CD4-positive, alpha-beta T cell treated with Interleukin-6 for 4 hours (primary cell): ENCODE measurements at regions not wholly inside any gene's neighbourhood (a gene's known extent, or its start where the extent isn't known, plus 50 kb on each side); places are given as distances from the start of the nearest gene placed in this dataset.

ENCODE experiments used
- DNase-seq: peaks from one replicate; pipeline ENCODE4 v3.0.0-alpha.2; 2020; ENCODE audit warnings: mixed read lengths

DNA sequence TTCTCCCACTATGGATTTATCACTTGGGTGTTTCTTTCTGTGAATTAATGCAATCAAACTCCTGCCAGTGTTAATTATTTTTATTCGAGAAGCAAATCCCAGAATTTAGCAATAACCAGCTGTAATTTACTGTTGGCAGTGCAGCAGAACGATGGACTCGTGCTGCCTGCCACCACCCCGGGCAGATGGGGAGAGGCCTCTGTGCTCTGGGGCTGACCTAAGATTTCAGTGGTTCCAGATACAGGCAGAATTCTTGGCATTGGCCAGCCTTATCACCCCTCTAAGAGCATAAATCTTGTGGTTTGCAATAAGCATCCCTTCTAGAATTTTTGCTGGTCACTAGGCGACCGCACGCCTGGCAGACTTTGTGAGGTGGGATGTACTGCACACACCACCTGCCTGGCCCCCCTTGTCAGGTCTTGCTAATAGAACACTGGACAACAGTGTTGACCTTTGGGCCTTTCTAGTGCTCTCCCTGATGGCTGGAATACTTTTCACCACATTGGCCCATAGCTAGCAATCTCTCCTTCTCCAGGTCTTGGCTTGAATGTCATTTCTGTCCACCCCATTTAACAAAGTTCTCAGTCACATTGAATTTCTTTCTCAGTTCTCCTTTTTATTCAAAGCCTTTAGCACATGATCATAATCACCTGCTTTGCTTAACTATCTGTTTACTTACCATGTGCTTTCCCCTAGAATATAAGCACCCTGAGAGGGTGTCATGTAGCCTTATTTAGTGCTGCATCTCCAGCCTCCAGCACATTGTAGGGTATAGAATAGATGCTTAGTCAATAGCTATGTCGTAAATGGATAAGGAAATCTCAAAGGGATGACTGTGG lies 122.1 kb upstream of the DYNLRB2 start:
- DNase-seq, result no peak

DNA sequence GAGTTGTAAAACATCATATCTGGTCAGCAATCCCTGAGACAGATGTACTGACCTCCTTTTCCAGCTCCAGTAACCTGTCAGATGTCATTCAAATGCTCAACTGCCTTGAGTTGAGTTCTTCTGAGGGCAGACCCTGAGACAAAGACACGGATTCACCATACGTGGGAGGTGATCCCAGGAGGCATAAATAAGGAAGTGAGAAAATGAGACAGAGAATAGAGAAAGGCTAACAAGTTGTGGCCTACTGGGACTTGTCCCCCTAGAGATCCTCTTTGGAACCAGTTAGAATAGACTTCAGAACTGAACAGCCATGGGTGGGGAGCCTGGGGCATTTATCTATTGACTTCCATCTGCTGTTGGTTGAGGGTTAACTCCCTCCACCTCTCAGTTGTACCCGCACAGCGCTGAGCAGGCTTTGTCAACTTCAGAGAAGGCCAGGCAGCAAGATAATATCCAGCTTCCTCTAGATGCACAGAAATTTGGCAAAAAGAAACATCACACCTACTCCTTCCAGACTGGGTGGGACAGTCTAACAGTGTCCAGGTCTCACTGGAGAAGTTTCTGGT lies 123.0 kb upstream of the DYNLRB2 start:
- no peak for DNase-seq

DNA sequence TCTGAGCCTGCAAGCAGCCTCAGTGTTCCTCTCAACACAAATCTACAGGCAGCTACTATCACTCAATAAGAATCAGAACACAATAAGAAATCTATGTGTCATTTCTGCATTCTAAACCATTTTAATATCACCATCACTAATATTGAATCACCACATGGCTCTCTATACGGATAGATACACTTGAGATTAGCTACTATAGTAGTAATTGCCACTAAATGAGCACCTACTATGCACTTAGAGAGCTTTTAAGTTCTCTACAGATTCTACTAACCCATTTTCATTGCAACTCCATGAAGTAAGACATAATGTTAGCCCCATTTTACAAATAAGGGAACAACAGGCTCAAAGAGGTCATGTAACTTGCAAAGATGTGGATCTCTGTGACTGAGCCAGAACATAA lies 132.8 kb upstream of the DYNLRB2 start:
- no peak for DNase-seq

- no peak for DNase-seq
These were observed 133.4 kb upstream of the DYNLRB2 start for GRCh38 chr16:80407265-80407987.

- no peak for DNase-seq
These were observed 135.9 kb upstream of the DYNLRB2 start for GRCh38 chr16:80404847-80405246.

DNA sequence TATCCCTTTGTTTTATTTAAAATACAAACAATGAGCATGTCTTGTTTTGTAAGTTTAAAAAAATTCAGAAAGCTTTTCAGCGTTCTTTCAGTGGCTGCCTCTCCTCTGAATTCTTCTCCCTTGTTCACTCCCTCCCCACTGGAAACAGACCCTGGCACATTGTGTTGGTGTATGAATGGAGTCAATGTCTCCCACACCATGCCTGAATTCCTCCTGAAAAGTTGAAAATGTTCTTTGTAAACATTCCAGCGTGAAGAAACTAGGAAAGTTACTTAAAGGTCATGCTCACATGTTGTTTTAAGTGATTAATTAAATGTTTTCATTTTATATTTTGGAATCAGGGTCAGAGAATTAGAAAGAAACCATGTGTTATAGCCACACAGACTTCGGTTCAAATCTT lies 136.9 kb upstream of the DYNLRB2 start:
- DNase-seq, result no peak

DNA sequence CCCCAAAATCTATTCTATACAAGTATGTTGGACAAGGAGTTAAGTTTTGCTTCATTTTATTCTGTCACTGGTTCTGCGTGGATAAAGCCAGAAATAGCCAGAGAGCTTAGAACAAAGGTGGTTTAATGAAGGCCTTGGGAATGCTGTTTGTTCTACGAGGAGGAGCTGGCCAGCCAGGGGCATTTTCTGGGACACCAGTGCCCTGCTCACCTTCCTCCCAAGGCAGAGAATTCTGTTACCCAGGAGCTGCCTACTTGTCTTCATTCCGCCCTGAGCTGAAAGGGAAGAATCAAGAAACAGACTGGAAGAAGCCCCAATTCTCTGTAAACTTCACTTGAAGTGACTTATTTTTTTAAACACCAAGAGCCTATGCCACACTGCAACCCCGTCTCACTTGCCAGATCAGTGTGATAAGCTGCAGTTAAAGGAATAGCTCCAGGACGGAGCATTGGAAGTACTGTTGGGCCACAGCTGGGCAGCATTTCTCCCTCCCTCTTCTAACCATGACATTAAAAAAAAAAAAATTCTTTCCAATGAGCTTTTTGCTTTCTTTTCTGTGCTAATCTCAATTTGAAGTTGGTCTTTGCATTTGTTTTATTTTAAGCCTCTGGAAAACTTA lies 149.8 kb upstream of the DYNLRB2 start:
- no peak for DNase-seq

GRCh38 chr16:80390046-80390445 lies 150.7 kb upstream of the DYNLRB2 start:
- no peak for DNase-seq

DNA sequence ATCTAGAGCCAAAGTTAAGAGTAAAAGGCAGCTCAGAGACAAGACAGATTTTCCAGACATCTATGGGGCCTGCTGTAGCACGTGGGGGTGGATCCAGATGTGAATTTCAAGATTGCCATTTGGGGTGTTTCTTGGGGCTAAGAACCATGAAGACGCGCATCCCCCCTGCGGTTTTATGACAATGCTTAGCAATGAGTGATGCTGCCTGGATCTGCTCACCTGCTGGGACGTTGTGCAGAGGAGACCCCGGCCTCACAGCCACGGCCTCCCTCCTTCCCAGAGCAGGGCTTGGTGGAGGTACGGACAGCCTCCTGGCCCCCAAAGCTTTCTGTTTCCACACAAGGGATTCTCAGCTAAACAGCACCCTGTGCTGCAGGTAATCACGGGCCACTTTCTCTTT lies 151.5 kb upstream of the DYNLRB2 start:
- DNase-seq, result no peak

GRCh38 chr16:80387318-80387921 lies 153.4 kb upstream of the DYNLRB2 start:
- DNase-seq, result no peak

GRCh38 chr16:80384862-80385261 lies 155.9 kb upstream of the DYNLRB2 start:
- no peak for DNase-seq

DNA sequence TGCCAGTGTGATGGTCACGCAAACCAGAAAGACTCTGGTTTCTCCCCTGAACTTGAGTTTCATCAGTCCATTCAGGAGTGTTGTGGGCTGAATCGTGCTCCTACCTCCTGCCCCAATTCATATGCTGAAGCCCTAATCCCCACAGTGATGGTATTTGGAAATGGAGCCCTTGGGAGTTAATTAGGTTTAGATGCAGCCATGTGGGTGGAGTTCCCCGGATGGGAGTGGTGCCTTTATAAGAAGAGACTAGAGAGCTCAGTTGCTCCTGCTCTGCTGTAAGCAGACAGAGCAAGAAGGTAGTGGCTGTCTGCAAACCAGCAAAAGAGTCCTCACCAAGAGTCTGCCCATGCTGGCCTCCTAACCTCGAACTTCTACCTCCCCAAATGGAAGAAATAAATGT lies 160.3 kb upstream of the DYNLRB2 start:
- no peak for DNase-seq

- no peak for DNase-seq
These were observed 163.5 kb upstream of the DYNLRB2 start for GRCh38 chr16:80377096-80377956.

DNA sequence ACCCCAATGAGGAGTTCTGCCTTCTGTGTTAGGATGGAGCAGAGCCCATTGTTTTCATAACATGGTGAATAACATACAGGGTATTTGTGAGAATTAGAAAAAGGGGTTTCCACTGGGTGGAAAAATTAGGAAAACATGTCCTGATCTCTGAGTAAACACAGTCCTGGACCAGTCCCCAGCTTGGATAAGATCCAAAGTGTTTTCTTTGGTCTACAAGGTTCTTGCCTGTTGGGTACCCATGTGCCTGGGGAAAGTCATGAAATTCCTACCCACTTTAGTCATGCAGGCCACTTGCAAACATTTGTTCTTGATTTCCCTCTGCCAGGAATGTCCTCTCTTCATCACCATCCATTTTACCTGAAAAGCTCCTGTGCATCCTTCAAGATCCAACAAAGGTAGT lies 164.8 kb upstream of the DYNLRB2 start:
- DNase-seq, result no peak

DNA sequence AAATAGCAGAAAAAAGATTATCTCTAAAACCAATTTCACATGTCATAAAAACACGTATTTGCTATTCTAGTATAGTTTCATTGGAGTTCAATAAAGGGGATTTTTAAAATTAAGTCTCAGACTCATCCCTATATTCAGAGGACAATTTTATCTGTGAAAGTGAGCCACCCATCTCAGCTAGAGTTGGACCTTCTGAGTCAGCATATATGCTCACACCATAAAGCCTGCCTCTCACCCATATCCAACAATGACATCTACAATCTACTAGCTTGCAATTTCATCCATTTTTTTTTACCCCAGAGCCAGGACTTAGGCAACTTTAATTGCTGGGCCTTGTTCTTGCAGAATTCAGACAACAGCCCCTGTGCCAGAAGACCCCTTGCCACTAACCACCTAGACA lies 165.3 kb upstream of the DYNLRB2 start:
- no peak for DNase-seq

GRCh38 chr16:80372341-80372740 lies 168.5 kb upstream of the DYNLRB2 start:
- no peak for DNase-seq

DNA sequence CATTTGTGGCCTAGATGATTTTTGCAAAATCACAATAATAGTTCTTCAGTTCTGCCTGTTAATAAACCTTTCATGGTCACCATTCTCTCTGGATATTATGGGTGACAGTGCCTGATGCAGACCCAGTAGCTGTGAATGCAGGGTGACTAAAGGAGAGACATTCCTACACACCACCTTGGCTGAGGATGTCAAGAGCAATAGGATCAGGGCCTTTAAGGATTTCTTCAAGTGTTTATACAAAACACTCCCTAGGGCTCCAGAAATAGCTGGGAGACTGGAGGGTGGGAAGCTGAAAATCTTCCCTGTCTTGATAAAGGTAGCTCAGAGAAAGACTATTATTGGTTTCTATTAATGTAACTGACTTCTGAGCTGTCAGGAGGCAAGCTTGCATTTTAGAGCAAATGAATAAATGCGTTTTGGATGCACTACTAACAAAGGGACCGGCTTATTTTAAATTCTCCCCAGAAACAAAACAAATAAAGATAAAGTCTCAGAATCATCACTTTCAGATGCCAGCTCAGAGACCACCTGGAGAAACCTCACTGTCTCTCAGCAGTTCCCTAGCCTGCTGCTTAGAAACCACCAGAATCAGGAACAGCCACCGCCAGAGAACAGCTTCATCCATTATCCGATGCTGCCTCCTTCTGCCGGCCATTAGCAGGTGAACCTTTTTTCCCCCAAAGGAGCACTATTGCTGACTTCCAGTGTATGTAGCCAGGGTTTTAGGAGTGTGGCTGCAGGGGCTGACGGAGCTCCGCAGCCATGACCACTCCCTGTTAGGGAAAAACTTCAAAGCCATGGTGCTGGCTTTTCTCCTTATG lies 171.4 kb upstream of the DYNLRB2 start:
- DNase-seq, result no peak

GRCh38 chr16:80367037-80367658 lies 173.6 kb upstream of the DYNLRB2 start:
- DNase-seq, result no peak

- DNase-seq, result no peak
These were observed 174.8 kb upstream of the DYNLRB2 start for GRCh38 chr16:80366023-80366422.

GRCh38 chr16:80362816-80363215 lies 178.0 kb upstream of the DYNLRB2 start:
- DNase-seq, result no peak

GRCh38 chr16:80356365-80356764 lies 184.4 kb upstream of the DYNLRB2 start:
- no peak for DNase-seq
